Fibroblast of villous mesenchyme (primary cell): ENCODE measurements at regions not wholly inside any gene's neighbourhood (a gene's known extent, or its start where the extent isn't known, plus 50 kb on each side); places are given as distances from the start of the nearest gene placed in this dataset.

Source experiments
- DNase-seq: peaks from one replicate; pipeline ENCODE4 v3.0.0-alpha.2; 2010; ENCODE audit warnings: low read depth
- H3K4me3 ChIP-seq: 2 replicates; pipeline ENCODE4 v1.5.1; 2011; ENCODE audit warnings: low read depth, mild to moderate bottlenecking, low read length
- TF ChIP-seq, protein P1 (sequence below): IDR thresholded peaks from 2 replicates; pipeline ENCODE4 v1.5.1; 2012; ENCODE audit warnings: low read depth, mild to moderate bottlenecking, low read length; ENCODE audit not compliant: insufficient read depth

DNA sequence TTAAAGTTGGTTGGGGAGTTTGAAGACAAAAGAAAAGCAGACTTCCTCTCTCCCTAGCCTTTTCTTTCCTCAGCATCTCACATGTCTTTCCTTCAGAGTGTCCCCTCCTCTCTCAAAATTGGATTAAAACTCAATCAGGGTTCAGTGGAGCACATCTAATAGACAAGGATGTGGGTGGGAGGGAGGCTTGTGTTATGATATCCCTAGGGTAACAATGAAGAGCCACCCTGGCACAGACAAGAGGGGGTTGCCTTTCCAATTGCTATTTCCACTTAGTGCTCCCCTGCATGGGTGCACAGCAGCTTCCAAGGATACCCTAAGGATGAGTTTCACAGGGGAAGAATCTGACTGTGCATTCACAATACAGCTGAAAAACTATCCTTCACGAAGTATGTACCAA lies 585.2 kb upstream of the C9orf72 start:
- no peak for DNase-seq
- TF ChIP-seq, protein P1, sequence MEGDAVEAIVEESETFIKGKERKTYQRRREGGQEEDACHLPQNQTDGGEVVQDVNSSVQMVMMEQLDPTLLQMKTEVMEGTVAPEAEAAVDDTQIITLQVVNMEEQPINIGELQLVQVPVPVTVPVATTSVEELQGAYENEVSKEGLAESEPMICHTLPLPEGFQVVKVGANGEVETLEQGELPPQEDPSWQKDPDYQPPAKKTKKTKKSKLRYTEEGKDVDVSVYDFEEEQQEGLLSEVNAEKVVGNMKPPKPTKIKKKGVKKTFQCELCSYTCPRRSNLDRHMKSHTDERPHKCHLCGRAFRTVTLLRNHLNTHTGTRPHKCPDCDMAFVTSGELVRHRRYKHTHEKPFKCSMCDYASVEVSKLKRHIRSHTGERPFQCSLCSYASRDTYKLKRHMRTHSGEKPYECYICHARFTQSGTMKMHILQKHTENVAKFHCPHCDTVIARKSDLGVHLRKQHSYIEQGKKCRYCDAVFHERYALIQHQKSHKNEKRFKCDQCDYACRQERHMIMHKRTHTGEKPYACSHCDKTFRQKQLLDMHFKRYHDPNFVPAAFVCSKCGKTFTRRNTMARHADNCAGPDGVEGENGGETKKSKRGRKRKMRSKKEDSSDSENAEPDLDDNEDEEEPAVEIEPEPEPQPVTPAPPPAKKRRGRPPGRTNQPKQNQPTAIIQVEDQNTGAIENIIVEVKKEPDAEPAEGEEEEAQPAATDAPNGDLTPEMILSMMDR = no peak
- no peak overlapping the region for H3K4me3 ChIP-seq

DNA sequence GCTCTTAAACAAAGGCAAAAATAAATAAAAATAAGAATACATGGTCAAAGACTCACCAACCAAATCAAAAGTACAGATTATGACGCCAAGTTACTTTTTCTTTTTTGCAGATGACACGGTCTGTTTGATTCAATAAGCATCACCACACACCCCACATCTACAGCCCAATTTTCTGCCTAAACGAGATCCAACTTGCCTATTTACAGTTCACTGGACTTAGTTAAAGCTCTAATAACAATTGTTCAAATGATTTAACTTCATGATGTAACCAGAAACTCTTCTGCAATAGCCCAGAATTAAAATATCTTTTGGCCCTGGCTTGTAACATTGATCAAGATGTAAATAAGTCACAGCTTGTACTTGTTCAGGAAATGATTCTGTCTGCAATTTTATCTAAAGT lies 590.3 kb upstream of the C9orf72 start:
- TF ChIP-seq, protein P1 = no peak
- no peak for DNase-seq
- no peak overlapping the region for H3K4me3 ChIP-seq

DNA sequence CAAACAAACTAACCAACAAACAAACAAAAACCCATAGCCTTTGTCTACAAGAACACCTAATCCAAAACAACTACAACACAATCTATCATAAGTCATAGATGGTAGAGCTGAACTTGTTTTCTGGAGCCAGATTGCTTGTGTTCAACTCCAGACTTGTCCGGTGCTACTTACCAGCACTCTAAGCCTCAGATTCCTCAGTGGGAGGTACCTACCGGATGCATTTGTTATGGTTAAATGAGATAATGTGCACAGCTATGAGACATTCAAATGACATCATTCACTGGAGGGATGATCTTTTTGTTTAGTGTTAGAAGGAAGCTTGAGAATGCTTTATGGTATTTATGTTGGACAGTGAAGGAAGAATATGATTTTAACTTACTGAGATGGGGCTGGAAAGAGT lies 592.9 kb upstream of the C9orf72 start:
- H3K4me3 ChIP-seq = no peak overlapping the region
- TF ChIP-seq, protein P1 = no peak
- no peak for DNase-seq

DNA sequence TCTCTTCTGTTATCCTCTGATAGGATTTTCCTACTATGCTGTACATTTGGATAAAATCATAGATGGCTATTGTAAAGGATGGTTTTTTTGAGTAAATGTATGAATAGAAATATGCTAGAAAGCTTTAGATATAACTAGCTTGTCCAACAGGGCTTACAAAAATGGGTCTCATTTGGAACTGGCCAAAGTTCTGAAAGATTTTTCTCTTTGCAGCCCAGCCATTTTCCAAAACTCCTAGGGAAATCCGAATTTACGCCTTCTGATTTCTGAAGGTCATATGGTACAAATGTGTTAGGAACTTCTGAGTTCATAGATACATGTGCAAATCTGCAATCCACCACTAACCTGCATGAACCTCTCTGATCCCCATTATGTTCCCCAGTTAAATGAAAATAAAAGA lies 603.9 kb upstream of the C9orf72 start:
- no peak for DNase-seq
- H3K4me3 ChIP-seq = no peak overlapping the region
- TF ChIP-seq, protein P1 = no peak

DNA sequence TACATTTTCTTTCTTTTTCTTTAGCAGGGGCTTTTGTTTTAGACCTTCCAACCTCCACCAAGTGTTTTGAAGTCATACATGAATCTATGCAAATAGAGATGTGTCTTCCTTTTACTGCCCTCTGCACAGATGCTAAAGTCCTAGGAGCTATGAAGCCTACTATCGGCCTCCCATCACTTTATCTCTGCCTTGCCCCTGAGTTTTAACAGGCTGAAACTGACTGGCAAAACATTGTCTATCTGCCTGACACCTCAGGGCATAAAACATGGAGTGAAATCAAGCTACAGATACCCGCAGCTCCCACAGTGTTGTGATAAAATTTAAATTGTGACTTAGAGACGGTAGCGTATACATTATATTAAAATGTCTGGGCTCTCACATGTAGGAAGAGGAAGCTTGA lies 604.6 kb upstream of the C9orf72 start:
- DNase-seq = no peak
- TF ChIP-seq, protein P1 = no peak
- H3K4me3 ChIP-seq = no peak overlapping the region

DNA sequence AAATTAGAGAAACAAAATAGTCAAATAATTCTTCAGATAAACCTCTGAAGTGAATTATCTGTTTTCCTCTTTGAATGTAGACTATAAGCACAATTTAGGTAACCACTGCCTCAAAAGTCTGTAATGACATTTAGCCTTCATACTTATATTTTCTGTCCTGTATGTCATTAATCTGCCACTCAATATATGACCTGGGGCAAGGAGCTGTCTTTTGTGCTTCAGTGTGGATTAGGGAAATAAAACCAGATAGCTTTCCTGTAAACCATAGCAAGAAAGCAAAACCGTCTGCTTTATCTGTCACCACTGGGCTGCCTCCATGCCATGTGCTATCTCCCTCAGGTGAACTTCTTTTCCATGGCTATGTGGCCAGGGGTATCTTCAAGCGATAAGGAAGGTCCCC lies 606.6 kb upstream of the C9orf72 start:
- TF ChIP-seq, protein P1 = no peak
- no peak for DNase-seq
- no peak overlapping the region for H3K4me3 ChIP-seq

DNA sequence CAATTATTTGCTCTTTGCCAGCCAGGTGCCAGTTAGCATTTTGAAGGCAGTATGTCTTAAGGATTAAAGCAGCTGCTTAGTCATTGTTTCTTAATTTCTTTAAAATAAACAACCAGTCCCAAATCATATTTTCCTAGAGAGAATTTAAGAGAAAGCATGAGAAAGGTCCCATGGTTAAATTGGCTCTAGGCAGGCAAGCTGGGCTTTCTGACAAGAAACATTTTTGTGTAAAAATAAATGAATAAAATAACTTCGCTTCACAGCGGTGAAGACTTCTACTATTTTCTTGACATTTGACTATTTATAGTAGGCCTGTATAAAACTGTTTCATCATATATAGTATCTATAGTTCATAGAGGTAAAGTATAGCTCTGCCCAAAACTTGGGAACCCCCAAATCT lies 617.7 kb upstream of the C9orf72 start:
- no peak for DNase-seq
- TF ChIP-seq, protein P1 = no peak
- no peak overlapping the region for H3K4me3 ChIP-seq
